GM06990 (cell line): ENCODE measurements at regions not wholly inside any gene's neighbourhood (a gene's known extent, or its start where the extent isn't known, plus 50 kb on each side); places are given as distances from the start of the nearest gene placed in this dataset.

Experiments used
- DNase-seq: peaks from one replicate; pipeline ENCODE4 v3.0.0-alpha.2; 2011; ENCODE audit not compliant: insufficient read length; ENCODE audit errors: extremely low read depth
- H3K27me3 ChIP-seq: replicated peaks from 2 replicates; pipeline ENCODE4 v1.6.0; 2011; ENCODE audit warnings: low read length; ENCODE audit not compliant: control insufficient read depth, insufficient read depth
- H3K36me3 ChIP-seq: 2 replicates; pipeline ENCODE4 v1.5.1; 2011; ENCODE audit warnings: low read length; ENCODE audit not compliant: control insufficient read depth, insufficient read depth
- H3K4me3 ChIP-seq: replicated peaks from 2 replicates; pipeline ENCODE4 v1.5.1; 2011; ENCODE audit warnings: low read depth, mild to moderate bottlenecking, control low read depth, low read length
- TF ChIP-seq, protein P1 (sequence below): IDR thresholded peaks from 2 replicates; pipeline ENCODE4 v1.5.1; 2011; ENCODE audit warnings: low read length, control low read depth, mild to moderate bottlenecking, inconsistent platforms; ENCODE audit not compliant: insufficient read depth, poor library complexity, severe bottlenecking

DNA sequence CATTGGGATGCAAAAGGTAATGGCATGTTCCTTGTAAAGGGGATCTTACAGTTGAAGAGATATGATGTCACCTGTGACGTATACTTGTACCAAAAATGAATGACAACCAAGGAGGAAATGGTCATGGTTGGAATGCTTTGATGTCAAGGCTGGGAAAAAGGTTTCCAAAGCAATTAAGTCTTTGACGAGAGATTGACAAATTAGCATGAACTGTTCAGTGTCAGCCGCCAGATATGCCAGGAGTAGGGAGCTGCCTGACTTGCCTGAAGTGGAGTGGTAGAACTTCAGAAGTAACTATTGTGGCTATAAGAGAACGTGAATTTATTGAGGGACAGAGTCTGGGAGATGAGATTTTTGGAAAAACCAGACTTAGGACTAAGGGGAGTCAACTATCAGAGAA, 88.1 kb downstream of the SEPTIN7 start:
- TF ChIP-seq, protein P1, sequence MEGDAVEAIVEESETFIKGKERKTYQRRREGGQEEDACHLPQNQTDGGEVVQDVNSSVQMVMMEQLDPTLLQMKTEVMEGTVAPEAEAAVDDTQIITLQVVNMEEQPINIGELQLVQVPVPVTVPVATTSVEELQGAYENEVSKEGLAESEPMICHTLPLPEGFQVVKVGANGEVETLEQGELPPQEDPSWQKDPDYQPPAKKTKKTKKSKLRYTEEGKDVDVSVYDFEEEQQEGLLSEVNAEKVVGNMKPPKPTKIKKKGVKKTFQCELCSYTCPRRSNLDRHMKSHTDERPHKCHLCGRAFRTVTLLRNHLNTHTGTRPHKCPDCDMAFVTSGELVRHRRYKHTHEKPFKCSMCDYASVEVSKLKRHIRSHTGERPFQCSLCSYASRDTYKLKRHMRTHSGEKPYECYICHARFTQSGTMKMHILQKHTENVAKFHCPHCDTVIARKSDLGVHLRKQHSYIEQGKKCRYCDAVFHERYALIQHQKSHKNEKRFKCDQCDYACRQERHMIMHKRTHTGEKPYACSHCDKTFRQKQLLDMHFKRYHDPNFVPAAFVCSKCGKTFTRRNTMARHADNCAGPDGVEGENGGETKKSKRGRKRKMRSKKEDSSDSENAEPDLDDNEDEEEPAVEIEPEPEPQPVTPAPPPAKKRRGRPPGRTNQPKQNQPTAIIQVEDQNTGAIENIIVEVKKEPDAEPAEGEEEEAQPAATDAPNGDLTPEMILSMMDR: no peak
- no peaks in the 10 kb centered on the region for H3K36me3 ChIP-seq
- no peak for DNase-seq
- no peaks in the 10 kb centered on the region for H3K27me3 ChIP-seq
- H3K4me3 ChIP-seq: no peak overlapping the region

DNA sequence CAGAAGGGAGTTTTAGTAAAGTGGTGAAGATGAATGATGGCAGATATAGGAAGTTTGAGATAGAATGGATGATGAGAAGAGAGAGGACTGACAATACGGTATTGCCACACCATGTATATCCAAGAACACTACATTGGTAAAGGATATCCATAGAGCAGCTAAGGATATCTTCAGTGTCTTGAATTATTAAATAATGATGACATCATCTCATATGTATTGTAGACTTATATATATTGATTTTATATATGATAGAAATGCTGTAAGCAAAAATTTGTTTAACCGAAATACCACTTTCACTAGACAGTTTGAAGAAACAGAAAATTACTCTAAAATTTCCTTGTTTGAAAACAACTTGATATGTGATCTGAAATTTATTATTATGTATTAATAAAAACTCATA, 89.0 kb downstream of the SEPTIN7 start:
- Histone ChIP-seq H3K27me3 (no peaks in the 10 kb centered on the region), H3K4me3 (no peak overlapping the region), H3K36me3 (no peaks in the 10 kb centered on the region)
- DNase-seq: no peak
- TF ChIP-seq, protein P1: no peak

GRCh38 chr7:35891004-35891830, 90.4 kb downstream of the SEPTIN7 start:
- Histone ChIP-seq H3K4me3 (no peak overlapping the region), H3K36me3 (no peaks in the 10 kb centered on the region), H3K27me3 (no peaks in the 10 kb centered on the region)
- DNase-seq: no peak
- TF ChIP-seq, protein P1: no peak

DNA sequence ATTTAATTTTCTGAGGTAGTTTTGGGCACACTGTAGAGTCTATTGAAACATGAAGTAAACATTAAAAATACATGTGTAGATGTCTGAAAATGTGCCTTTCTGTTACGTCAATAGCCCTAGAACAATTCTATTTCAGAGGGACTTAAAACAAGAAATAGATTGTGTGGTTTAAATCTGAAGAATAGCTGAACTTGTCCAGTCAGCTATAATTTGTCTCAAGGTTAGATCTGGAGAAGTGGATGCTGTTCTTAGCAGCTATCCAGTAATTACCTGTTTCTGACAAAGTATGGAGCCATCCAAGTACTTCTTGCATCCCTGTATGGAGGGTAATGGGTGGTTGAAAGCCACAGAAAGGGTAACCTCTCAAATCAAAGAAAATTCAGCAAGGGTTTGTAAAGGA, 92.8 kb downstream of the SEPTIN7 start:
- Histone ChIP-seq H3K36me3 (no peaks in the 10 kb centered on the region; the same call in none of the 2 replicates), H3K27me3 (no peaks in the 10 kb centered on the region), H3K4me3 (no peak overlapping the region)
- TF ChIP-seq, protein P1: no peak
- DNase-seq: no peak

- H3K27me3 ChIP-seq: no peaks in the 10 kb centered on the region
- TF ChIP-seq, protein P1: no peak
- H3K36me3 ChIP-seq: no peaks in the 10 kb centered on the region; the same call in none of the 2 replicates
- H3K4me3 ChIP-seq: no peak overlapping the region
- DNase-seq: no peak
Measured at GRCh38 chr7:35894721-35895120, 93.9 kb downstream of the SEPTIN7 start.
